ENCODE measurements at regions not wholly inside any gene's neighbourhood (a gene's known extent, or its start where the extent isn't known, plus 50 kb on each side); places are given as distances from the start of the nearest gene placed in this dataset.
"Not testable (repeated sequence)": the region's sequence is repeated elsewhere in the genome, so short reads cannot be mapped to it uniquely, and the experiment has no call there.

- no peak for DNase-seq (ENCODE audit: low read depth in 3 of 3)
Observed at GRCh38 chr7:46755120-46756034, 826.5 kb downstream of the TNS3 start.

GRCh38 chr7:46754140-46754720 is 827.7 kb downstream of the TNS3 start:
- DNase-seq (ENCODE audit: low read depth in 3 of 3), result no peak

GRCh38 chr7:46753662-46754061 is 828.2 kb downstream of the TNS3 start:
- DNase-seq (ENCODE audit: low read depth in 3 of 3), result no peak

- no peak for DNase-seq (ENCODE audit: low read depth in 3 of 3)
Observed at GRCh38 chr7:46752881-46753366, 829.0 kb downstream of the TNS3 start.

GRCh38 chr7:46751927-46752723 is 829.8 kb downstream of the TNS3 start:
- not testable (repeated sequence) for DNase-seq (ENCODE audit: low read depth in 3 of 3)

GRCh38 chr7:46751471-46751870 is 830.4 kb upstream of the IGFBP3 start:
- DNase-seq (ENCODE audit: low read depth in 3 of 3), result no peak

DNA sequence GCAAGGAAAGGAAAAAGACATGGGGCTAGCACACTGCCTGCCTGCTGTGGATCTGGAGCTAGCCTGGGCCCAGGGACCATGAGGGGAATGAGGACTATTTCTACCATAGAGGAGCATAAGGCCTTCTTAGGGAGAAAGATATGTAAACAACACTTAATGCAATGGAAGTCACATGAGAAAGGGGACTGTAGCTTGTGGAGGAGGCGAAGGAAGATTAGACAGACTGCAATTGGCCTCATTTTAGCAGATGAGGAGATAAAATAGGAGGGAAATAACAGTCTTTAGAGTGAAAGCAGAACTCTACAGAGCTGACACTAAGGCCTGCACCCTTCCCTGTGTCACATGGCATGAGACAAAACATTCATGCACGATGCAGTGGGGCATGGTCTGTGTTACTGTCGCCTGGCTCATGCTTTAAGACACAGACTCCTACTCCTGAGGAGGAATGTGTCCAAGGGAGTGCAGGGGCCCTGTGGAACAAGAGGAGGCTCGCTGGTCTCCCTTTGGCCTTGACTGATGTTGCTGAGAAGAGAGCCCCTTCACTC is 829.3 kb upstream of the IGFBP3 start:
- DNase-seq (ENCODE audit: low read depth in 3 of 3), result no peak

GRCh38 chr7:46747869-46748576 is 827.0 kb upstream of the IGFBP3 start:
- DNase-seq (ENCODE audit: low read depth in 3 of 3), result no peak

DNA sequence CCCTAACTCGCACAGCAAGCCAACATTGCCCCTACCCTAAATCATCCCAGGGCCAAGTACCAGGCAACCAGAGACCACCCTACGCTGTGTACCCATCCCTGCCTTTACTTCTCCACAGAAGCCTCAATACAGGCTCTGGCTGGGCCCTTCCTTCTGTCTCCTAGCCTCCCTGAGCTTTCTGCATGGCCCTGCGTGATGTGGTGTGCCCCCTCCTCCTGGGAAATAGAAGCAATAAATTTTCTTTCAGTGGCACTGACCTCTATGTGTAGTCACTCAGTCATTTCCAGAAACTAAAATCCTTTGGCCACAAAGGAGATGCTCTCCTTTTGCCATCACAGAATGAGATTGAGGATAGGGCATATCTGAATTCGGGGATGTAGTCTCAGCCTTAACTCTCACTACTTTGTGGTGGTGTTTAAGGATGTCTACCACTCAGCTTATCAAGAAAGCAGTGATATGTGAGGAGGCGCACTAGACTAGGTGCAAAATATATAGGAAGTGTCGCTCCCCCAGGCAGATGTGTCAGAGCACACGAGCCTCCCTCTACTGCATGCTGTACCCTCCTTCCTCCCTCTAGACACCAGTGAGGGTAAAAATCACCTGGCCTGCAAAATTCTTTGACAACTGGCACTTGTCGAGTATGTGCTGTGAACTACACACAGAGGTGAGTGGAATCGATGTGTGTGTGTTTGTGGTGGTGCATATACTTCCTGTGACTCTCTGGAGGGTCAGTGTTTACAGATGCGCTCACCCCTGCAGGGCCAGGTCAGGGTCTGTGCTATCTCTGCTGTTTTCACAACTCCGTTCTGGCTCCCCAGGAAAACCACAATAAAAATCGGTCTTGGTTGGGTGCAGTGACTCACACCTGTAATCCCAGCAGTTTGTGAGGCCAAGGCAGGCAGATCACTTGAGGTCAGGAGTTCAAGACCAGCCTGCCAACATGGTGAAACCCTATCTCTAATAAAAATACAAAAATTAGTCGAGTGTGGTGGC is 825.9 kb upstream of the IGFBP3 start:
- no peak for DNase-seq (ENCODE audit: low read depth in 3 of 3)

GRCh38 chr7:46745707-46746090 is 824.6 kb upstream of the IGFBP3 start:
- DNase-seq (ENCODE audit: low read depth in 3 of 3), result no peak

GRCh38 chr7:46744957-46745706 is 824.1 kb upstream of the IGFBP3 start:
- DNase-seq (ENCODE audit: low read depth in 3 of 3), result no peak

DNA sequence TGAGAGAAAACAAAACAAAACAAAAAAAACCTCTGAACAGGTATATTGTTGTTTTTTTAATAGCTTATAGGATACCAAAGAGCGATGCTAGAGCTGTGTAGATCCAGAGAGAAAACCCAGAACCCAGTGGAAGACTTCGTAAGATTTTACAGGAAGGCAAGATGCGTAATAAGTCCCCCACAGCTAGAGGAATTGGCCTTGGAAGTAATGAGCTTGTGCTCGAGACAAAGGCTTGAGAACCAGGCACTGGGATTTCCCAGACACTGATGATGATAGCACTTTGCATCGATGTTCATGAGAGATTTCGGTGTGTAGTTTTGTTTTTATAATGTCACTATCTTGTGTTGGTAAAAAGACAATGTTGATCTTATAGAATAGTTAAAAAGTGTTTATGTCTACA is 821.5 kb upstream of the IGFBP3 start:
- no peak for DNase-seq (ENCODE audit: low read depth in 3 of 3)

- DNase-seq (ENCODE audit: low read depth in 3 of 3), result no peak
Observed at GRCh38 chr7:46741938-46742540, 821.0 kb upstream of the IGFBP3 start.

DNA sequence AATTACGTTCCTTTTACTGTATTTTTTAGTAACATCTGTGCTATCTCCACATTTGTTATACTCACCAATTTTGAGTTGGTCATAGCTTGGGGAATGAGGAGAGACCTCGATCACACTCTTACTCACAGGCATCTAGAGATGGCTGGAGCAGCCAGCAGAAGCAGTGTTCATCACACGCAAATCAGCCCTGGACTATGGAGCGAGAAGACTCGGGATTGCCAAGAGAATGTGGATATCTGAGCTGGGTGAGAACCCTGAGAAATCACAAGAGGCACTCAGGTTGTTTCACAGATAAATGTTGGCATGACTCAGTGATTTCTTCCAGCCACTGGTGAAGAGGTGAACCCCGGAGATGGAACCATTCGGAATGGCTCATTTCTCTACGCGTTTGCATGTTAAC is 820.1 kb upstream of the IGFBP3 start:
- DNase-seq (ENCODE audit: low read depth in 3 of 3), result no peak

DNA sequence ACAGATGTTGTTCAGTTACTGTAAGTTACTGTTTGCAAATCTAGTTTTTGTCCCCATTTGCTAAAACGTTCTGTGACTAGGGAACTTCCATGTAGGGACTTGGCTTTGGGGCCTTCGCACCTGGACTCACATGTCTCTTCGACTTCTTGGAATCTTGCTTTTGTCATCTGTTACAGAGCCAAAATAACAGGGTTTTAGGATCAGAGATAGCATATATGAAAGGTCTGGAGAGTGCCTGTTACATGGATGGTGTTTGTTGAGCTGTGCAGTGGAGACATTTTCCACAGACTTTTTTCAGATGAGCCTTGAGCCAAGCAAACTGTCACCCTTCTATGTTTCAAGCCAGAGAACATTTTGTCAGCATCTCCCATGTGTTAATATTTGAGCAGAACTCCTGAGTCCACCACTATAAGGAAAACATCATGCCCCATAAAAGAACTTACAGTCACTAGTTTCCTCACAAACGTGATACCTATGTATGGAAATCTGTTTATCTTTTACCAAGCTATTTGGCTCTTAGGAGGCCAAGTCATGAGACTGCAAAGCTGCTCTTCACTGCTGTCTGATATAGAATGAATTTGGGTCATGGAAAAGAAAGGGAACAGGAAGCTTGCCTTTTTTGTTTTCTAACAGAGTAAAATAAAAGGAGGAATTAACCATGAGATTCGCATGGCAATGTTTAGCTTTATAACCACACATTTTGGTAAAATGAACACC is 818.6 kb upstream of the IGFBP3 start:
- no peak for DNase-seq (ENCODE audit: low read depth in 3 of 3)

DNA sequence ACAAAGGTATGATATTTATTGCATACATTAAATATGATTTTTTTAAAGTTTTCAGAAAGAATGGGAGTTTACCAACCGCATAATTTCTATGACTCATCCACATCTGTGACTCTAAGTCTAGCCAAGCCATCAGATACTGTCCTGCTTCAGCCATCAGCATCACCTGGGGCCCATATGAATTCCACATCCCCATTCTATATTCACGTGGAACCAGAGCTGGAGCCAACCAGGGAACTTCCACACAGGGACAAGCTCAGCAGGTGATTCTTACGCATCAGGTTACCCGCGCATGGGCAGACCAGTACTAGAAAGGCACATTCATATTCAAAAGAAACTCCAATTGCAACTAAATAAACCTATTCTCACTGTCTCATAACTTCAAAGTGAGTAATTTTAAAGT is 817.7 kb upstream of the IGFBP3 start:
- no peak for DNase-seq (ENCODE audit: low read depth in 3 of 3)

DNA sequence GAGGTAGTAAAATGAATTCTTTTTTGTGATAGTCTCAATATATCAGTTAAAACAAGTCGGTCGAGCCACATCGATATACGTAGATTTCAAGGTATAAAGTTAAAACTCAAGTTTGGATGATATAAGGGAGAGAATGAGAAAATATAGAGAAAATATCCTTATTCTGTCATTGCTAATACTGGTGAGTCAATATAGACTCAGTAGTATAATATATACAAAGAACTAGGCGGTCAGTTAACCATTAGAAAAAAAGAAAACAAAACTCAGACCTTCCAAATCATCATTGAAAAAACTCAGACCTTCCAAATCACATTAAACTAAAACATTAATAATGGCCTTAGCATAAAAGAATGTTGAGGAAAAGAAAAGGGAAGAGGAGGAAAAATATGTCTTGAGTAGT is 817.1 kb upstream of the IGFBP3 start:
- DNase-seq (ENCODE audit: low read depth in 3 of 3), result no peak

- no peak for DNase-seq (ENCODE audit: low read depth in 3 of 3)
Observed at GRCh38 chr7:46725838-46726237, 804.8 kb upstream of the IGFBP3 start.
